Stimulated activated CD4-positive, alpha-beta T cell treated with anti-CD3 and anti-CD28 coated beads, Interleukin-1b, Interleukin-23, amount 100 ng/mL, for 24 hours (primary cell): ENCODE measurements at regions not wholly inside any gene's neighbourhood (a gene's known extent, or its start where the extent isn't known, plus 50 kb on each side); places are given as distances from the start of the nearest gene placed in this dataset.
"Not testable (repeated sequence)": the region's sequence is repeated elsewhere in the genome, so short reads cannot be mapped to it uniquely, and the experiment has no call there.

Experiments
- DNase-seq, 4 experiments: peaks; one replicate each; pipeline ENCODE4 v3.0.0-alpha.2; 2020; ENCODE audit warnings: low read depth in 4 of 4, low spot score in 1 of 4

GRCh38 chr6:141463237-141463977, 669.3 kb upstream of the GJE1 start:
- no peak for DNase-seq

- DNase-seq: no peak
These were observed 671.8 kb upstream of the GJE1 start for GRCh38 chr6:141460743-141461484.

- not testable (repeated sequence) for DNase-seq
These were observed 672.5 kb upstream of the GJE1 start for GRCh38 chr6:141460245-141460644.

DNA sequence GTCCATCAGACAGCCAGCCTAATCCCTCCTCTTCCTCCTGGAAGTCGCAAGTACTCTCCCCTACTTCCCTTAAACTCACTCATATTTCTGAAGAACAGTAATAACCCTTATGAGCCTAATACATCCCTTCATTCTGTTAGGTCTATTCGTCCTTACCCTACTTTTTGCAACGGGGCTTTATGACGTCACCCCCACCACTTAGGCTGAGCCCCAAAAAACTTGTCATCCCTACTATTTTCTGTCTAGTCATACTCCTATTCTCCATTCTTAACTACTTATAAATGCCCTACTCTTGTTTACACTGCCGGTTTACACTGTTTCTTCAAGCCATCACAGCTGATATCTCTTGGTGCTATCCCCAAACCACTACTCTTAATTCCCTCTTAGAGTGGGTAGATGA, 674.7 kb upstream of the GJE1 start:
- DNase-seq: not testable (repeated sequence)

GRCh38 chr6:141452354-141452686, 680.4 kb upstream of the GJE1 start:
- no peak for DNase-seq

GRCh38 chr6:141451511-141452353, 681.0 kb upstream of the GJE1 start:
- DNase-seq: no peak

DNA sequence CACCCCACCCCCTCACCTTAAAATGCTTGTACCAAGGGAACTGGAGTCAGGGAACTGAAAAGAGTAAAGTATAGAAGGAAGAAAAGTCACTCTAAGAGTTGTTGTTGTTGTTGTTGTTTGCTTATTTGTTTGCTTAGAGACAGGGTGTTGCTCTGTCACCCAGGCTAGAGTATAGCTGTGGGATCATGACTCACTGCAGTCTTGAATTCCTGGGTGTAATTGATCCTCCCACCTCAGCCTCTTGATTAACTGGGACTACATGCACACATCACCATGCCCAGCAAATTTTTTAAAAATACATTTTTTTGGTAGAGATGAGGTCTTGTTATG, 681.6 kb upstream of the GJE1 start:
- no peak for DNase-seq

DNA sequence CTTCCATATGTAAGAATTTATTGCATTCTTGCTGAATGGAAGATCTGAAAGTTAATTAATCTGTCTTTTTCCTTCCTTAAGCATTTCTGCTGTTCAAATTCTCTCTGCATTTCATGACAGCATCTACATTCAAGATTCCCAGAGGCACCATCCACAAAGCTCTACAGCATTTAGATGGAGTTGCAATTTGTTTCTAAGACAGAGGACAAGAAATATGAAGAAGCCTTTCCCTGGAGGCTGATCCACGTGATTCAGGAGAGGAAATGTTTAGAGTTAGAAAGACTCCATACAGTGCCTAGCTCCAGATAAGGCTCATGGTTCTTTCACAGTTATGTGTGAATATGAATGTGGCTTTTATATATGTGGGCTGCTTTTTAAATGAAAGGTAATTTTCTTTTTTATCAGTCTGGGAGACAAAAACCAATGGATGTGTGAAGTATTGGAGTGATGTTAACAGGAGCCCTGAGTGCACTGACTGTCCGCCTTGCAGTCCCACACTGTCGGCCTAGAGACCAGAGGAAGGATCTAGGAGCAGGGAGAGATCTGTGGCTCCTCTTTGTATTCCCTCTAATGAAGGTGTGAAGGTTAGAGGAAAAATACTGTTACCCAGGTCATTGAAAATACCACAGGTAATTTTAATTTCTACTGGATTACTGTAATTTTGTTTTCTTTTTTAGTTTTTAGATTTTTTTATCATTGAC, 686.6 kb upstream of the GJE1 start:
- no peak for DNase-seq

DNA sequence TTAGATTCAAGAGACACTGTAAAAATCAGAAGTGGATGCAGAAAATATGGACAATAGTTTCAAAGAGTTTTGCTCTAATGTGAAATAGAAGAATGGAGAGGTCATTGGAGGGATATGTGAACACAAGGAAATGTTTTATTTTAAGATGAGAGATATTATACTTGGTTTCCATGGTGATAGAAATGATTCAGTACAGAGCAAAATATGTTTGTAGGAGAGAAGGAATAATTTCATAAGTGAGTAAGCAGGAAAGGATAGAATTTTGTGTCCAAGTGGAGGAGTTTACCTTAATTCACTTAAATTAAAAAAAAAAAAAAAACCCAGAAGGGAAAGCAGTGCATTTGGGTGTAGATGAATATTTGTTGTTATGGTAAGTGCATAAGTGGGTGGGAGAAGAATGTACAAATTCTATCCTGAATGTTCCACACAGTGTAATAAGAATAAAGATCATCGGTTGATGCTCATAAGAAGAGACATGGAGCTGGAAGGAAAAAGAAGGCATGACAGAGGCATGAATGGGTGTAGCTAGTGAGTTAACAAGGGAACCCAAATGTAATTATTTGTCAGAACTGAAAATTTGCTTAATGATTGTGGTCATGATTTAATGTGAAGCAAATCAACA, 688.9 kb upstream of the GJE1 start:
- DNase-seq: no peak

GRCh38 chr6:141443032-141443431, 689.7 kb upstream of the GJE1 start:
- no peak for DNase-seq

- DNase-seq: no peak
These were observed 693.2 kb upstream of the GJE1 start for GRCh38 chr6:141439513-141439912.

- DNase-seq: no peak
These were observed 695.0 kb upstream of the GJE1 start for GRCh38 chr6:141437685-141438084.

DNA sequence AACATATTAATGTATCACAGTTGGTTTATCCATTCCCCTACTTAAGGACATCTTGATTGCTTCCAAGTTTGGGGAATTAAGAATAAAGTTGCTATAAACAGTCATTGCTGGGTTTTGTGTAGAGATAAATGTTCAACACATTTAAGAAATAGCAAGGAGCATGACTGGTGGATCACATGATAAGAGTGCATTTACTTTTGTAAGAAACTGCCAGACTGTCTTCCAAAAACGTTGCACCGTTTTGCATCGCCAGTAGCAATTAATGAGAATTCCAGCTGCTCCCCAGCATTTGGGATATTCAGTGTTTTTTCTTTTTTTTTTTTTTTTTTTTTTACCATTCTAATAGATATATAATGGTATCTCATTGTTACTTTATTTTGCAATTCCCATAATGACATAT, 695.7 kb upstream of the GJE1 start:
- no peak for DNase-seq

- no peak for DNase-seq
These were observed 706.2 kb upstream of the GJE1 start for GRCh38 chr6:141426400-141426980.

DNA sequence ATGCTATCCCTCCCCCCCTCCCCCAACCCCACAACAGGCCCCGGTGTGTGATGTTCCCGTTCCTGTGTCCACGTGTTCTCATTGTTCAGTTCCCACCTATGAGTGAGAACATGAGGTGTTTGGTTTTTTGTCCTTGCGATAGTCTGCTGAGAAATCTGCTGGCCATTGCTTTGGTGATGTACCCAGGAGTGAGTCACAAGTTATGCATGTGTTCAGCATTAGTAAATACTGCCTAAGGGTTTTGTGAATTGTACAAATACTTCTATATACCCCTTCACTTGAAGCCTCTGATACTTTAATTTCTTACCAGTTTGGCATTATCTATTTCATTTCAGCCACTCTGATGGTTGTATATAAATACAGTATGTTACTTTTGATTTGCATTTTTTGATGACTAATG, 711.3 kb upstream of the GJE1 start:
- DNase-seq: no peak

DNA sequence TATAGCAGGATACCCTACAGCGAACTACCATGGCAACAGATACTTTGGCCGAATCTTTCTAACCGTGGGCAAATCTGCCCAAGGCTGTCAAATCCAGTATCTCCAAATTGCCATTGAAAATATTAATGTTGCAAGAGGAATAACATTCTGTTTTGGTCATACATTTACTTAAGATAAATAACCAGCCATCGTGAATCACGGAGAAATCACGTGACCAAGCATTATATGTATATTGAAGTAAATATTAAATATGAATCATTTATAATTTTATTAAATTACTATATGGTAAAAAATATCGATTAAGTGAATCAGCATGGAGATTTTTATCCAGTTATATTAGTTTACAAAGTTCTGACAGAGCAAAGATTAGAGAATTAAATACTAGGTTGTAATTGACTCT, 714.6 kb upstream of the GJE1 start:
- DNase-seq: no peak

- DNase-seq: no peak
These were observed 716.8 kb upstream of the GJE1 start for GRCh38 chr6:141415896-141416295.

GRCh38 chr6:141413196-141413595, 719.5 kb upstream of the GJE1 start:
- DNase-seq: no peak

- no peak for DNase-seq
These were observed 726.0 kb upstream of the GJE1 start for GRCh38 chr6:141406761-141407160.

DNA sequence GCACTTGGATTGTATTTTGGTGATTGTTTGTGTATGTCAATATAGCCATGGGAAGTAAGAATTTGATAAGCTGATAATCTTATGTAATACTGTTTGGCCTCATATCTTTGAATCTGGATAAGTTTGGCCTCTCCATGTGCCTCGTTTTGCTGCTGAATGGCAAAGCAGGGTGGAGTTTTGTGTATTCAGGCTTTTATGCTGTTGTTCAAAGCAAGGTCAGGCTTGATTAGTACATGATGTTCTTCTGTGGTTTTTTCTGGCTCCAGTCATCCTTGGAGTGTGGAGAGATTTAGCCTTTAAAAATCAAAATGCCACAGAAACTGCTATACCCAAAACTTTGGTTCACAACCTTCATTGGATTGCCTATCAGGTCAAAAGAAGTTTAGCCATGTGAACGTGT, 728.9 kb upstream of the GJE1 start:
- DNase-seq: no peak

GRCh38 chr6:141403103-141403502, 729.6 kb upstream of the GJE1 start:
- no peak for DNase-seq
